Endothelial cell of umbilical vein (primary cell): ENCODE measurements at regions not wholly inside any gene's neighbourhood (a gene's known extent, or its start where the extent isn't known, plus 50 kb on each side); places are given as distances from the start of the nearest gene placed in this dataset.

ENCODE experiments used
- BruUV-seq: library from RNA; stranded (reverse); fragments of 400-500 nt; replicated peaks from 2 replicates; lab custom pipeline; 2021; lab: Mats Ljungman, UMichigan
- CTCF ChIA-PET: fragments of 300-600, 350-600 bp; sonication (Branson Sonifier 250); formaldehyde crosslinking; loops from one replicate; lab custom pipeline; 2021; ENCODE audit warnings: antibody characterized with exemption, inconsistent platforms; lab: Charles Lee
- POLR2A ChIA-PET: fragments of 300-600, 350-600 bp; sonication (Branson Sonifier 250); formaldehyde crosslinking; loops from one replicate; lab custom pipeline; 2021; ENCODE audit warnings: antibody characterized with exemption, inconsistent platforms; lab: Charles Lee
- DNase-seq: peaks from one replicate; pipeline ENCODE4 v3.0.0-alpha.2; 2011; ENCODE audit warnings: low read depth, low spot score
- FAIRE-seq: peaks from 2 replicates; lab custom pipeline; 2011; peaks lifted over from hg19 to GRCh38; lab: Jason Lieb, UNC
- H2AFZ ChIP-seq: 2 replicates; pipeline ENCODE4 v1.6.0; 2012; ENCODE audit warnings: low read depth, low read length, control low read depth, inconsistent platforms
- H3K27ac ChIP-seq: 2 replicates; pipeline ENCODE4 v1.5.1; 2011; ENCODE audit warnings: low read depth, mild to moderate bottlenecking, control low read depth, low read length, moderate library complexity; ENCODE audit not compliant: insufficient read depth
- H3K27me3 ChIP-seq, 2 experiments: 2 replicates each; pipeline versions ENCODE4 v1.6.0 to v1.6.1; 2011; ENCODE audit warnings: low read length in 2 of 2, mixed read lengths in 1 of 2; ENCODE audit not compliant: control insufficient read depth in 2 of 2, insufficient read depth in 2 of 2
- H3K36me3 ChIP-seq, 2 experiments: 2 replicates in 1 of 2; 3 replicates in 1 of 2; pipeline ENCODE4 v1.5.1; 2011; ENCODE audit warnings: low read length in 2 of 2, mild to moderate bottlenecking in 1 of 2, moderate library complexity in 1 of 2; ENCODE audit not compliant: control insufficient read depth in 2 of 2, insufficient read depth in 2 of 2; ENCODE audit errors: extremely low read depth in 1 of 2
- H3K4me1 ChIP-seq: 3 replicates; pipeline ENCODE4 v1.5.1; 2011; ENCODE audit warnings: mild to moderate bottlenecking, low read length; ENCODE audit not compliant: control insufficient read depth, insufficient read depth; ENCODE audit errors: extremely low read depth
- H3K4me2 ChIP-seq: 2 replicates; pipeline ENCODE4 v1.6.1; 2011; ENCODE audit warnings: low read length, control low read depth, mixed read lengths; ENCODE audit not compliant: insufficient read depth
- H3K4me3 ChIP-seq, 3 experiments: fragments of 200-600 bp in 1 of 3; sonication (generic), shearing (Covaris generic) in 1 of 3; replicated peaks in 1 of 3; 2 replicates each; pipeline ENCODE4 v1.5.1; 2011 to 2016; ENCODE audit warnings: control low read depth in 3 of 3, low read length in 3 of 3, mild to moderate bottlenecking in 2 of 3, inconsistent platforms in 1 of 3, low read depth in 1 of 3, moderate library complexity in 1 of 3; ENCODE audit not compliant: insufficient read depth in 1 of 3
- H3K79me2 ChIP-seq: 2 replicates; pipeline ENCODE4 v1.6.0; 2012; ENCODE audit warnings: low read length, inconsistent platforms; ENCODE audit not compliant: control insufficient read depth, insufficient read depth
- H3K9ac ChIP-seq: replicated peaks from 2 replicates; pipeline ENCODE3; 2011; ENCODE audit warnings: low read length, control low read depth; ENCODE audit not compliant: insufficient read depth; ENCODE audit errors: extremely low read depth
- H3K9me1 ChIP-seq: replicated peaks from 3 replicates; pipeline ENCODE4 v1.6.0; 2011; ENCODE audit warnings: mild to moderate bottlenecking, low read length; ENCODE audit not compliant: control insufficient read depth, insufficient read depth; ENCODE audit errors: extremely low read depth
- H3K9me3 ChIP-seq: replicated peaks from 2 replicates; pipeline ENCODE4 v1.5.1; 2012; ENCODE audit warnings: low read length, inconsistent platforms; ENCODE audit not compliant: control insufficient read depth, insufficient read depth
- H4K20me1 ChIP-seq: replicated peaks from 2 replicates; pipeline ENCODE3; 2011; ENCODE audit warnings: mild to moderate bottlenecking, low read length; ENCODE audit not compliant: control insufficient read depth, insufficient read depth; ENCODE audit errors: extremely low read depth
- GATA2 ChIP-seq: IDR thresholded peaks from 2 replicates; pipeline ENCODE4 v1.7.0; 2011; ENCODE audit warnings: low read depth, mild to moderate bottlenecking, moderate library complexity, mixed read lengths, low read length; ENCODE audit not compliant: insufficient read length, insufficient read depth
- JUN ChIP-seq: IDR thresholded peaks from 2 replicates; pipeline ENCODE4 v1.6.1; 2011; ENCODE audit warnings: borderline replicate concordance, low read depth; ENCODE audit not compliant: insufficient read length, insufficient read depth
- MYC ChIP-seq: IDR thresholded peaks from one replicate; pipeline ENCODE4 v1.6.1; 2011; ENCODE audit warnings: mild to moderate bottlenecking, low read depth, low read length
- POLR2A ChIP-seq: IDR thresholded peaks from 2 replicates; pipeline ENCODE4 v1.6.1; 2012; ENCODE audit warnings: low read depth, mild to moderate bottlenecking, control low read depth, low read length
- POLR2AphosphoS5 ChIP-seq: IDR thresholded peaks from 2 replicates; pipeline ENCODE4 v1.6.1; 2012; ENCODE audit warnings: low read depth, mild to moderate bottlenecking, control low read depth, low read length, moderate library complexity; ENCODE audit not compliant: insufficient read depth
- dilution Hi-C: fragments of 300-500 bp; cut with MboI; formaldehyde crosslinking; loops from one replicate; pipeline ENCODE4 v1.15.0; 2019; ENCODE audit warnings: low sequenced_read_pairs; ENCODE audit not compliant: extremely low pct_ligation_motif_present
- intact Hi-C: fragments of 100-400 bp; cut with micrococcal nuclease; formaldehyde crosslinking; loops from one replicate; pipeline ENCODE4 v1.10.0; 2022
- TF ChIP-seq, protein P1 (sequence below), 2 donors: IDR thresholded peaks; 1 replicate in 1 of 2; 2 replicates in 1 of 2; pipeline ENCODE4 v1.5.1; 2011; ENCODE audit warnings: low read length in 2 of 2, mild to moderate bottlenecking in 2 of 2, moderate library complexity in 2 of 2, control low read depth in 1 of 2, inconsistent platforms in 1 of 2, low read depth in 1 of 2; ENCODE audit not compliant: insufficient read depth in 1 of 2; ENCODE audit errors: extremely low read depth in 1 of 2
- TF ChIP-seq, protein P2 (sequence below): IDR thresholded peaks from 2 replicates; pipeline ENCODE4 v1.6.1; 2011; ENCODE audit not compliant: insufficient read depth, insufficient read length

DNA sequence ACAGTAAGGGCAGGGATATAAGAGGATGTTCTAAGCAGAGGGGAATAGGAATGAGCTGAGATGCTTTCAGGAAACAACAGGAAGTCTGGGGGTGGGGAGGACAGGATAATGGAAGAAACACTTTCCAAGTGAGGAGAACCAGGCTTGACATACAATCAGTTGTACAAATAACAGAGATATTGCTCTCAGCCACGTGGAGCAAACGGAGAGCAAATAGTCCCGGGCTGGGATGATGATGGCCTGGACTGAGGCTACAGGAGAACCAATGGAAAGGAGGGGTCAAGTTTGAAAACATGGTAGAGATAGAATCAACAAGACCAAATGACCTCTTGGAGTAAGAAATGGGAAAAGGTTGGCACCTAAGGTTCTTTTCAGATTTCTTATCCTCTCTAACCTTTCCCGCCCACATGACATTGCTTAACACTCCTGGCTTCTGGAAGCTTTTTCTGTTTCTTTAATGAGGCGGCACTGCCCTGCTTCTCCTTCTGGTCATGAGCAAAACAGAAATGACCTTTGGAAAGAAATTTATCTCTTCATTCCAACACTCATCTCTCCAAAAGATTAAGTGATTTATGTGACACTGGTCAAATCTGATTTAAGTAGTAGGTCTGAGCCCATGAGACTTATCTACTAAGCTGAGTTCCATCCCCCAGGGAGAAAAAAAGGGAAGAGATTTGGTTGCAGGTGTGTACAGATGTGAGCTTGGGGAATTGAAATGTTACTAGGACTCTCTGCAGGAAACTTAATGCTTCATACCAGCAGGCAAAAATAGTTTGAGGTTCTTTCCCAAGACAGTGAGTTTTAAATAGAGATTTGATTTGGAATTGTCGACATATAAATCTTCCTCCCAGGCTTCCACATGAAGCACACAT, 442.9 kb upstream of the HNRNPA3 start:
- no peaks in the 10 kb centered on the region for H3K36me3 ChIP-seq
- TF ChIP-seq, protein P1, sequence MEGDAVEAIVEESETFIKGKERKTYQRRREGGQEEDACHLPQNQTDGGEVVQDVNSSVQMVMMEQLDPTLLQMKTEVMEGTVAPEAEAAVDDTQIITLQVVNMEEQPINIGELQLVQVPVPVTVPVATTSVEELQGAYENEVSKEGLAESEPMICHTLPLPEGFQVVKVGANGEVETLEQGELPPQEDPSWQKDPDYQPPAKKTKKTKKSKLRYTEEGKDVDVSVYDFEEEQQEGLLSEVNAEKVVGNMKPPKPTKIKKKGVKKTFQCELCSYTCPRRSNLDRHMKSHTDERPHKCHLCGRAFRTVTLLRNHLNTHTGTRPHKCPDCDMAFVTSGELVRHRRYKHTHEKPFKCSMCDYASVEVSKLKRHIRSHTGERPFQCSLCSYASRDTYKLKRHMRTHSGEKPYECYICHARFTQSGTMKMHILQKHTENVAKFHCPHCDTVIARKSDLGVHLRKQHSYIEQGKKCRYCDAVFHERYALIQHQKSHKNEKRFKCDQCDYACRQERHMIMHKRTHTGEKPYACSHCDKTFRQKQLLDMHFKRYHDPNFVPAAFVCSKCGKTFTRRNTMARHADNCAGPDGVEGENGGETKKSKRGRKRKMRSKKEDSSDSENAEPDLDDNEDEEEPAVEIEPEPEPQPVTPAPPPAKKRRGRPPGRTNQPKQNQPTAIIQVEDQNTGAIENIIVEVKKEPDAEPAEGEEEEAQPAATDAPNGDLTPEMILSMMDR (IDR thresholded peaks at IDR 0.05; ENCODE audit: extremely low read depth in 1 of 2, insufficient read depth in 1 of 2, low read depth in 1 of 2, low read length in 2 of 2), result no peak
- TF ChIP-seq, protein P2, sequence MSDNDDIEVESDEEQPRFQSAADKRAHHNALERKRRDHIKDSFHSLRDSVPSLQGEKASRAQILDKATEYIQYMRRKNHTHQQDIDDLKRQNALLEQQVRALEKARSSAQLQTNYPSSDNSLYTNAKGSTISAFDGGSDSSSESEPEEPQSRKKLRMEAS, result no peak
- TF ChIP-seq MYC (no peak), POLR2AphosphoS5 (no peak), GATA2 (no peak), JUN (no peak), POLR2A (no peak)
- no peaks in the 10 kb centered on the region for H3K9me3 ChIP-seq
- FAIRE-seq (no peak), DNase-seq (no peak)
- no peaks in the 10 kb centered on the region for H3K9me1 ChIP-seq
- POLR2A ChIA-PET, result no interaction called here
- CTCF ChIA-PET, result interaction anchor here (1.2 kb wide), 1 partner anchor 379 kb away, joined by 3 read pairs; no protein-coding TSS in a partner anchor
- intact Hi-C loops, result no loop called here
- no peak overlapping the region for H3K9ac ChIP-seq
- H3K4me1 ChIP-seq, result no peaks in the 10 kb centered on the region
- H3K27ac ChIP-seq, result no peak overlapping the region
- no peak overlapping the region for H2AFZ ChIP-seq
- no peak overlapping the region for H3K4me3 ChIP-seq
- dilution Hi-C loops, result no loop called here
- no peaks in the 10 kb centered on the region for H3K79me2 ChIP-seq
- no peaks in the 10 kb centered on the region for H4K20me1 ChIP-seq
- no TSS peak for BruUV-seq
- H3K27me3 ChIP-seq, result no peaks in the 10 kb centered on the region
- no peak overlapping the region for H3K4me2 ChIP-seq
